Neural cell (in vitro differentiated cells): ENCODE measurements at regions not wholly inside any gene's neighbourhood (a gene's known extent, or its start where the extent isn't known, plus 50 kb on each side); places are given as distances from the start of the nearest gene placed in this dataset.

Experiments used
- CTCF ChIP-seq: fragments of 450-650 bp; IDR thresholded peaks from 2 replicates; pipeline ENCODE4 v1.5.1; 2014; ENCODE audit warnings: antibody characterized with exemption, mild to moderate bottlenecking, moderate library complexity; ENCODE audit not compliant: poor library complexity, severe bottlenecking
- EP300 ChIP-seq: fragments of 450-650 bp; conservative IDR thresholded peaks from 2 replicates; pipeline ENCODE4 v1.6.1; 2014; ENCODE audit warnings: antibody characterized with exemption, mild to moderate bottlenecking, moderate library complexity; ENCODE audit not compliant: poor library complexity, severe bottlenecking
- EZH2 ChIP-seq: fragments of 200-600, 300-800 bp; shearing (Covaris generic), sonication (generic); IDR thresholded peaks from 2 replicates; pipeline ENCODE4 v1.6.1; 2014; ENCODE audit warnings: antibody characterized with exemption, low read length, borderline replicate concordance, mild to moderate bottlenecking; ENCODE audit not compliant: insufficient read depth, poor library complexity, severe bottlenecking
- POLR2AphosphoS5 ChIP-seq: IDR thresholded peaks from 2 replicates; pipeline ENCODE4 v1.6.1; 2012
- RAD21 ChIP-seq: fragments of 450-650 bp; conservative IDR thresholded peaks from 2 replicates; pipeline ENCODE4 v1.6.1; 2014; ENCODE audit warnings: antibody characterized with exemption, mild to moderate bottlenecking, moderate library complexity
- REST ChIP-seq: IDR thresholded peaks from 2 replicates; pipeline ENCODE4 v1.6.1; 2012; ENCODE audit warnings: borderline replicate concordance
- TAF1 ChIP-seq: IDR thresholded peaks from 2 replicates; pipeline ENCODE4 v1.6.1; 2012; ENCODE audit warnings: low read depth

GRCh38 chr2:122300758-122301157 is 545.3 kb downstream of the TSN start:
- TF ChIP-seq CTCF (no peak), POLR2AphosphoS5 (no peak), EP300 (no peak), TAF1 (no peak), EZH2 (no peak), RAD21 (no peak), REST (no peak)
